Activated CD8-positive, alpha-beta memory T cell treated with anti-CD3 and anti-CD28 coated beads for 36 hours (primary cell): ENCODE measurements at regions not wholly inside any gene's neighbourhood (a gene's known extent, or its start where the extent isn't known, plus 50 kb on each side); places are given as distances from the start of the nearest gene placed in this dataset.

ENCODE experiments used
- CTCF ChIA-PET: fragments of 350-600 bp; sonication (Branson Sonifier 250); formaldehyde crosslinking; loops from one replicate; lab custom pipeline; 2021; ENCODE audit warnings: antibody characterized with exemption; lab: Charles Lee
- POLR2A ChIA-PET: fragments of 350-600 bp; sonication (Branson Sonifier 250); formaldehyde crosslinking; loops from one replicate; lab custom pipeline; 2021; ENCODE audit warnings: antibody characterized with exemption; lab: Charles Lee

- POLR2A ChIA-PET: no interaction called here
- CTCF ChIA-PET: no interaction called here
Observed at GRCh38 chr10:120701381-120701780, 149.8 kb upstream of the WDR11 start.

DNA sequence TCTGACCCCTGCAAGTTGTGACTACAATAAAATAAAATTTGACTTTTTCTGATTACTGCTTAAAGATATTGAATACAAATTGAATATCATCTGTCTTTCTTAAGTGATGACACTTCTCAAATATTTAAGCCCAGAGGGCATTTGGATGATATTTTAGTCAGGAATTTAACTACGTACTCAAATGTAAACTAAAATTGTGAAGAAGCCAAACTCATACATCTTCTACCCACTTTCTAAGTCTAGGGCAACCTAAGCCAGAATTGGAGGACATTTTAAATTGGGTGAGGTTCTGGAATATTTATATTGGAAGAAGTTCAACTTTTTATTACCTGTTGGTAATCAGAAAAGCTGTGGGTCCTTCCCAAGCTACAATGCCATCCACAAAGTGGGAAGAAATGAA is 149.1 kb upstream of the WDR11 start:
- CTCF ChIA-PET: no interaction called here
- POLR2A ChIA-PET: no interaction called here

DNA sequence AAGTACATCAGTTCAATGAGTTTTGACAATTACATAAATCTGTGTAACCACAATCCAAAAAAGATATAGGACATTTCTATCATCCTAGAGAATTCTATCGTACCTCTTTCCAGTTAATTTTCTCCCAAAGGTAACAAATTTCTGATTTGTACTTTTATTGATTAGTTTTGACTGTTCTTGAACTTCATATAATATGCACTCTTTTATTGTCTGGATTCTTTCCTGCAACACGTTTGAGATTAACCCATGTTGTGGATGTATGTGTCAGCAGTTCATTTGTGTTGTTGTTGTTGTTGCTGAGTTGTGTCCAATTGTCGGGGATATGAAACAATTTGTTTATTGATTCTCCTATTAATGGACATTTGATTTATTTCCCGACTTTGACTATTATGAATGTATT is 145.9 kb upstream of the WDR11 start:
- ChIA-PET CTCF (no interaction called here), POLR2A (no interaction called here)

DNA sequence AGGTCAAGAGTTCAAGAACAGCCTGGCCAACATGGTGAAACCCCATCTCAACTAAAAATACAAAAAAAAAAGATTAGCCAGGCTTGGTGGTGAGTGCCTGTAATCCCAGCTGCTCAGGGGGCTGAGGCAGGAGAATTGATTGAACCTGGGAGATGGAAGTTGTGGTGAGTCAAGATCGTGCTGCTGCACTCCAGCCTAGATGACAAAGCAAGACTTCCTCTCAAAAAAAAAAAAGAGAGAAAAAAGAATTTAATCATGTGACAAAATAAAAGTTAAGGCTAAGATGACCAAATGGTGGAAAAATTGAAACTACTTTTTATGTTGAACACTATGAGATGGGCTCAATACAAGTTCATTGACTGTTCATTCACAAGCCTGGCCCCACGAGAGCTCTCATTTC is 141.1 kb upstream of the WDR11 start:
- ChIA-PET POLR2A (no interaction called here), CTCF (no interaction called here)

DNA sequence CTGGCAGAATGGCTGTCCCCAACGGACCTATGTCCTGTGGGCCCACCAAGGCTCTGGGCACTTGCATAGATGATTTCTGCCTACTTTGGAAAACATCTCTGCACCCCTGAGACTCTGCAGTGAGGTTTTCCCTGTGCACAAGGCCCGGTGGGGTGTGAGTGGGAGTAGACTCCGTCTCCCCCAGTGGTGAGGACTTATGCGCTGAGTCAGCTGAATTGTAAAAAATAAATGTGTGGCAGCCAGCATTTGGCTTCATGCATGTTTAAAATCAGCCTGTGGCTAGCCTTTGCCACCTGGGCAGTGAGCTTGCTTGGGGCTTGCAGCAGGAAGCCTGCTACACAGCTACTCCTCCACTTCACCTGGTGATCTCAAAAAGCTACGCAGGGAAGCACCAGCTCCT is 139.3 kb upstream of the WDR11 start:
- POLR2A ChIA-PET: no interaction called here
- CTCF ChIA-PET: no interaction called here

- POLR2A ChIA-PET: no interaction called here
- CTCF ChIA-PET: no interaction called here
Observed at GRCh38 chr10:120713573-120714205, 137.5 kb upstream of the WDR11 start.

DNA sequence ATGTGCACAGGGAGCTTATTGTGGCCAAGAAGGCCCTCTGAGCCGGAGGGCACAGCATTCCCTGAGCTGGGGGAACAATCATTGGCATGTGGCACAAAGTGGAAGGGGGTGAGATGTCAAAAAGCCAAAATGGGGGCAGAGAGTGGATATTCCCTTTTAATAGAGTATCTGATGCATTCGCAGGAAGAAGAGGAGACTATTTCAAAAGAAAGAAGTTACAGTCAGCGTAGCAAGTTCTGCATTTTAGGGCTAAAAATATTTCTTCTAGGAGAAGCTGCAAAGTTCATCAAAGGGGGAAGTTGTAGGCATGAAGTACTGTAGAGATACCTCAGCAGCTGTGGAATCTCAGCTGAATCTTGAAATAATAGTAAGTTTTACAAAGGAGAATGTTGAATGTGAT is 136.0 kb upstream of the WDR11 start:
- POLR2A ChIA-PET: no interaction called here
- CTCF ChIA-PET: no interaction called here

- ChIA-PET POLR2A (no interaction called here), CTCF (interaction anchor here (0.6 kb wide), 1 partner anchor 38 kb away, joined by 4 read pairs; no protein-coding TSS in a partner anchor)
Observed at GRCh38 chr10:120719333-120719732, 131.8 kb upstream of the WDR11 start.

DNA sequence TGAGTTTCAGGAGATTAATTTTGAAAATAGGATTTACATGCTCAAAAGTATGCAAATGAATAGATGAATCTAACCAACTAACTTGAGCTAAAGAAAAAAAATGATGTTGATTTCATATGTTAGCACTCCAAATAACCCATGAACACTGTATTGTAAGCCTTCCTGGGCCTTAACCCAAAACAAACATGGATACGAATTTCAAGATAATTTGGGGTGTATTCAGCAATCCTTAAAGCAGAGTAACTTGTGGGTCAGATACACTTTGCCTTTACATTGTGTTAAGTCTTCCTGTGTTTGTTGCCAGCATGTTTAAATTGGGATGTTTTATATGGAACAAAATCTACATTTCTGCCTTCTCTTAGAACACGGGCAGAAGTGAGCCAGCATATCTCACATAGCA is 124.2 kb upstream of the WDR11 start:
- POLR2A ChIA-PET: no interaction called here
- CTCF ChIA-PET: no interaction called here

DNA sequence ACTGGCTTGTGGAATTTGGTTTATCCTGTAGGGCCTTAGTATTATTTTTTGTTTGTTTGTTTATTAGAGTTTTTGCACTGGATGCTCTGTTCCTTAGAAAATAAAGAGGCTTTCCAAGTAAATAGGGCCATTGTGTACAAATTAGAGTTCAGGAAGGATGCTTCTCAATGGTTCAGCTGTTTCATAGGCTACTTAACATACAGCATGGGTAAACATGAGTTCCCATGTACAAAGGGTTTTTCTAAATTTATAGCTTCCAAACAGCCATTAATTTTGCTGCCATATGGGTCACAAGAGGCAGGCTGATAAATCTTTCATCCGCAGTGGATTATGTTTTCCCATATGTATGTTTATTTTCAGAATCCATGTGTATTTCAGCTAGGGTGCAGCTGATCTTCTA is 121.6 kb upstream of the WDR11 start:
- CTCF ChIA-PET: no interaction called here
- POLR2A ChIA-PET: no interaction called here

DNA sequence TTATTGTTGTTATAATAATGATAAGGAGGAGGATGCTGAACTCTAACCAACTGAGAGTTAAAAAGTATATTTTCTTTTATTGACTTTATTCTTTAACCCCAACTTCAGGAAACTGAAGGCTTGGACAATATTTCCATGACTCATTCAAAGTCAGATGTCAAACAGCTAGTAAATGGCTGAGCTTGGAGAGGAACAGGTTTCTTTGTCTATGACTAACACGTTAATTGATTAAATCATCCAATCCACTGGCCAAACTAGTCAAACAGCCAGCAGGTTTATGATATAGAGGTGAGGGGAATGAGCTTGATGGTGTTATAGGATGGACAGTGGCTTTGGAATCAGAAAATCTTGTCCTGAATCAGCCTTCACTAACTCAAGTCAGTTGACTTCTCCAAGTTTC is 119.1 kb upstream of the WDR11 start:
- ChIA-PET CTCF (no interaction called here), POLR2A (no interaction called here)

DNA sequence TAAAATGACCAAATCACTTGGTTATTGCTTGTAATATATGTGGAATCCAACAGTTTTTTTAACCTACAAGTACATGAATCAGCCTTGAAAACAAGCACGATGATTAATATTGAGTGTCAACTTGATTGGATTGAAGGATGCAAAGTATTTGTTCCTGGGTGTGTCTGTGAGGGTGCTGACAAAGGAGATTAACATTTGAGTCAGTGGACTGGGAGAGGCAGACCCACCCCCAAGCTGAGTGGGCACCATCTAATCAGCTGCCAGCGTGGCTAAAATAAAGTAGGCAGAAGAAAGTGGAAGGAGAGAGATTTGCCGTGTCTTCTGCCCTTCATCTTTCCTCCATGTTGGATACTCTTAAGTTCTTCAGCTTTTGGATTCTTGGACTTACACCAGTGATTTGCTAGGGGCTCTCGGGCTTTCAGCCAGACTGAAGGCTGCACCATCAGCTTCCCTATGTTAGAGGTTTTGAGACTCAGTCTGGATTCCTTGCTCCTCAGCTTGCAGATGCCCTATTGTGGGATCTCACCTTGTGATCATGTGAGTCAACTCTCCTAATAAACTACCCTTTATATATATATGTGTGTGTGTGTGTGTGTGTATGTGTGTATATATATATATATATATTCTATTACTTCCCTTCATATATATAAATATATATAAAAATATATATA is 118.4 kb upstream of the WDR11 start:
- CTCF ChIA-PET: no interaction called here
- POLR2A ChIA-PET: no interaction called here

DNA sequence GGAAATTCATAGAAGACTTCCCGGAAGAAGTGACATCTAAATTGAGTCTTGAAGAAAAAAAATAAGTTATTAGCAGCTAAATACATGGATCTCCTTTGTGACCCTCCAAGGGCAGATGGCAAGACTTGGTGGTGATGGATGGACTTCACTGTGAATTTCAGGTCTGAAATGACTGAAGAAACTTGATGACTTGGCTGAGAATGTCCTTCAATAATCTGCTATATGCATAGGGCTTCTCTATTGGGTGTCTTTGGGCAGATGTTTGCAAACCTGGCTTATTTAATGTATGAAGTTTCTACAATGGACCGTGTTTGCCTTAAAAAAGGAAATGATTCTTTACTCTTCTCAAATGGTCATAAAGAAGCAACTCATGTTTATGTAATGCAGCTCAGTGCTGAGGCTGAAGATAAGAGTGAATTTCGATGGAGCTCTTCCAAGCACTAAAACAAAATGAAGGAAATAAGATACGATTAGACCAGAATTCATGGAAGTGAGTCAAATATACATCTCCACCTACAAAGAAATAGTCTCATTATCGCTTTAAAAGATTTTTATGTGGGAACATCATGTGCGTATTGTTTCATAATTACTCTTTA is 116.6 kb upstream of the WDR11 start:
- CTCF ChIA-PET: interaction anchor here (0.6 to 0.9 kb wide), 2 partner anchors 13 to 470 kb away, joined by 3 to 4 read pairs; no protein-coding TSS in a partner anchor
- POLR2A ChIA-PET: no interaction called here

GRCh38 chr10:120735315-120735714 is 115.8 kb upstream of the WDR11 start:
- POLR2A ChIA-PET: no interaction called here

GRCh38 chr10:120735773-120736371 is 115.3 kb upstream of the WDR11 start:
- POLR2A ChIA-PET: no interaction called here
- CTCF ChIA-PET: no interaction called here

More at GRCh38 chr10:120735315-120735714, 115.8 kb upstream of the WDR11 start:
- CTCF ChIA-PET: interaction anchor here (0.6 to 0.9 kb wide), 2 partner anchors 13 to 469 kb away, joined by 3 to 4 read pairs; no protein-coding TSS in a partner anchor

- POLR2A ChIA-PET: no interaction called here
- CTCF ChIA-PET: no interaction called here
Observed at GRCh38 chr10:120736377-120736776, 114.8 kb upstream of the WDR11 start.

DNA sequence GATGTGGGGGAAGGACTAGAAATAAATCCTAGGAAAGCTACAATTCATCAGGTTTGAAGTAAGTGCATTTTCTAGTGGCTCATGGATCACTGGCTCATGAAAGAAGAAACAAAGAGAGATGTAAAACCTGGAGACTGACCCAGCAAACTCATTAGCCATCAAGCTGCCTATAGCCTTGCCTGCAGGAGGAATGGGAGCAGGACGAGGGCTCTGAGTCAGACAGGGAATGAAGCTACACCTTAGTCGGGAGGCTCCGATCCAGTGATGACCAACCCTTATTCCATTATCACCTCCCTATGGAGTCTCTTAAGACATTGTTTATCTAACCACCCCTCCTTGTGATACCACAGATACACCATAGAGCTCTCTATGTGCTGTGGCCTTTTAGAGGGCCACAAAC is 112.5 kb upstream of the WDR11 start:
- ChIA-PET CTCF (no interaction called here), POLR2A (no interaction called here)

- ChIA-PET POLR2A (no interaction called here), CTCF (no interaction called here)
Observed at GRCh38 chr10:120741396-120741795, 109.8 kb upstream of the WDR11 start.

DNA sequence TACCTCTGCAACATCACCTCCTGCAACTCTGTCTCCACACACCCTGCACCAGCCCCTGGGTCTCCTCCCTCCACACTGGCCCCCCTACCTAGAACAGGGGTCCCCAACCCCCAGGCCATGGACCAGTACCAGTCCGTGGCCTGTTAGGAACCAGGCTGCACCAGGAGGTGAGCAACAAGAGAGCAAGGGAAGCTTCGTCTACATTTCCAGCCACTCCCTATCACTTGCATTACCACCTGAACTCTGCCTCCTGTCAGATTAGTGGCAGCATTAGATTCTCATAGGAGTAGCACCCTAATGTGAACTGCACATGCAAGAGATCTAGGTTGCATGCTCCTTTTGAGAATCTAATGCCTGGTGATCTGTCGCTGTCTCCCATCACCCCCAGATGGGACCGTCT is 108.8 kb upstream of the WDR11 start:
- ChIA-PET CTCF (no interaction called here), POLR2A (no interaction called here)

- CTCF ChIA-PET: no interaction called here
- POLR2A ChIA-PET: no interaction called here
Observed at GRCh38 chr10:120744040-120744439, 107.1 kb upstream of the WDR11 start.
